MM.1S (cell line): ENCODE measurements at regions not wholly inside any gene's neighbourhood (a gene's known extent, or its start where the extent isn't known, plus 50 kb on each side); places are given as distances from the start of the nearest gene placed in this dataset.

Experiments used
- DNase-seq: peaks from one replicate; pipeline ENCODE4 v3.0.0-alpha.2; 2015
- H2AFZ ChIP-seq: fragments of 300-600 bp; sonication (generic); 2 replicates; pipeline ENCODE4 v1.6.0; 2016; ENCODE audit warnings: antibody characterized with exemption, low read length
- H3F3A ChIP-seq: fragments of 300-600 bp; sonication (generic); 2 replicates; pipeline ENCODE4 v1.6.1; 2016; ENCODE audit warnings: mild to moderate bottlenecking, antibody characterized with exemption, low read length, moderate library complexity, mixed read lengths; ENCODE audit not compliant: insufficient read depth
- H3K27ac ChIP-seq: fragments of 300-600 bp; sonication (generic); 2 replicates; pipeline ENCODE4 v1.5.1; 2016; ENCODE audit warnings: mild to moderate bottlenecking, low read length
- H3K27me3 ChIP-seq: fragments of 300-600 bp; sonication (generic); replicated peaks from 2 replicates; pipeline ENCODE4 v1.6.0; 2016; ENCODE audit warnings: low read length; ENCODE audit not compliant: insufficient read depth
- H3K36me3 ChIP-seq: fragments of 300-600 bp; sonication (generic); replicated peaks from 2 replicates; pipeline ENCODE4 v1.6.1; 2016; ENCODE audit warnings: mild to moderate bottlenecking, low read length, mixed read lengths; ENCODE audit not compliant: insufficient read depth
- H3K4me1 ChIP-seq: fragments of 300-600 bp; sonication (generic); 2 replicates; pipeline ENCODE4 v1.6.1; 2016; ENCODE audit warnings: low read length, mixed read lengths
- H3K4me2 ChIP-seq: fragments of 300-600 bp; sonication (generic); 2 replicates; pipeline ENCODE4 v1.6.0; 2016; ENCODE audit warnings: low read depth, low read length
- H3K4me3 ChIP-seq: fragments of 300-600 bp; sonication (generic); 2 replicates; pipeline ENCODE4 v1.5.1; 2016; ENCODE audit warnings: low read length, mixed read lengths
- H3K79me2 ChIP-seq: fragments of 300-600 bp; sonication (generic); 2 replicates; pipeline ENCODE4 v1.6.1; 2016; ENCODE audit warnings: mixed run types, low read length, mixed read lengths
- H3K9ac ChIP-seq: fragments of 300-600 bp; sonication (generic); 2 replicates; pipeline ENCODE4 v1.6.1; 2016; ENCODE audit warnings: low read length, mixed read lengths
- H3K9me2 ChIP-seq: fragments of 300-600 bp; sonication (generic); replicated peaks from 2 replicates; pipeline ENCODE4 v1.6.1; 2016; ENCODE audit warnings: mild to moderate bottlenecking, low read length, mixed read lengths; ENCODE audit not compliant: insufficient read depth
- H3K9me3 ChIP-seq: fragments of 300-600 bp; sonication (generic); replicated peaks from 2 replicates; pipeline ENCODE4 v1.6.1; 2016; ENCODE audit warnings: mild to moderate bottlenecking, low read length, mixed read lengths; ENCODE audit not compliant: insufficient read depth
- H4K20me1 ChIP-seq: fragments of 300-600 bp; sonication (generic); 2 replicates; pipeline ENCODE4 v1.6.1; 2016; ENCODE audit warnings: mild to moderate bottlenecking, low read length, moderate library complexity, mixed read lengths; ENCODE audit not compliant: insufficient read depth
- CTCF ChIP-seq: fragments of 300-600 bp; sonication (generic); IDR thresholded peaks from 2 replicates; pipeline ENCODE4 v1.5.1; 2016; ENCODE audit warnings: antibody characterized with exemption, low read length, mixed read lengths
- EZH2 ChIP-seq: fragments of 300-600 bp; sonication (generic); optimal IDR thresholded peaks from 2 replicates; pipeline ENCODE3; 2017; ENCODE audit warnings: low read depth, mild to moderate bottlenecking, antibody characterized with exemption, low read length, mixed read lengths
- EZH2phosphoT487 ChIP-seq: fragments of 300-600 bp; sonication (generic); IDR thresholded peaks from 2 replicates; pipeline ENCODE4 v1.6.1; 2018; ENCODE audit warnings: antibody characterized with exemption, low read length

GRCh38 chr2:208586516-208586915 lies 179.9 kb downstream of the PTH2R start:
- Histone ChIP-seq H3K4me3 (no peak overlapping the region), H3K79me2 (no peaks in the 10 kb centered on the region), H3K9me3 (no peaks in the 10 kb centered on the region), H3K36me3 (no peaks in the 10 kb centered on the region), H3K27ac (no peak overlapping the region), H3K4me2 (no peak overlapping the region), H4K20me1 (no peaks in the 10 kb centered on the region), H2AFZ (no peak overlapping the region), H3K9me2 (no peaks in the 10 kb centered on the region), H3F3A (no peaks in the 10 kb centered on the region), H3K27me3 (no peaks in the 10 kb centered on the region), H3K9ac (no peak overlapping the region), H3K4me1 (no peaks in the 10 kb centered on the region)
- no peak for DNase-seq
- no peak for TF ChIP-seq EZH2
- TF ChIP-seq EZH2phosphoT487 = no peak
- TF ChIP-seq CTCF = no peak

GRCh38 chr2:208594642-208595385 lies 188.2 kb downstream of the PTH2R start:
- H3K9me2 ChIP-seq = no peaks in the 10 kb centered on the region
- no peaks in the 10 kb centered on the region for H3K9me3 ChIP-seq
- peak overlapping the region; percentile 54; the same call in 1 of the 2 replicates for H3K4me2 ChIP-seq
- H3K36me3 ChIP-seq = no peaks in the 10 kb centered on the region
- TF ChIP-seq EZH2phosphoT487 (no peak), CTCF (no peak), EZH2 (no peak)
- H3K27ac ChIP-seq = peak overlapping the region; percentile 55; the same call in 1 of the 2 replicates
- H4K20me1 ChIP-seq = no peaks in the 10 kb centered on the region
- no peaks in the 10 kb centered on the region for H3K27me3 ChIP-seq
- no peak for DNase-seq
- H3K4me3 ChIP-seq = no peak overlapping the region
- H3K4me1 ChIP-seq = peaks cover 15% of the 10 kb centered on the region
- no peaks in the 10 kb centered on the region for H3K79me2 ChIP-seq
- H2AFZ ChIP-seq = peak overlapping the region; percentile 46; the same call in 1 of the 2 replicates
- peaks cover 10% of the 10 kb centered on the region; the same call in 1 of the 2 replicates for H3F3A ChIP-seq
- no peak overlapping the region for H3K9ac ChIP-seq

GRCh38 chr2:208595386-208596275 lies 189.0 kb downstream of the PTH2R start:
- Histone ChIP-seq H3K9me3 (no peaks in the 10 kb centered on the region), H3F3A (peaks cover 10% of the 10 kb centered on the region; the same call in 1 of the 2 replicates), H3K4me2 (peak overlapping the region; percentile 54), H3K4me3 (peak overlapping the region; percentile 14; the same call in 1 of the 2 replicates), H3K9me2 (no peaks in the 10 kb centered on the region), H3K9ac (peak overlapping the region; percentile 4; the same call in 1 of the 2 replicates), H3K4me1 (peaks cover 15% of the 10 kb centered on the region), H2AFZ (peak overlapping the region; percentile 46), H3K36me3 (no peaks in the 10 kb centered on the region), H4K20me1 (no peaks in the 10 kb centered on the region), H3K27ac (peak overlapping the region; percentile 55; the same call in 1 of the 2 replicates), H3K79me2 (no peaks in the 10 kb centered on the region), H3K27me3 (no peaks in the 10 kb centered on the region)
- DNase-seq = peak; percentile 45
- TF ChIP-seq EZH2 (no peak), CTCF (peak; percentile 32)
